ENCODE measurements at regions not wholly inside any gene's neighbourhood (a gene's known extent, or its start where the extent isn't known, plus 50 kb on each side); places are given as distances from the start of the nearest gene placed in this dataset.

DNA sequence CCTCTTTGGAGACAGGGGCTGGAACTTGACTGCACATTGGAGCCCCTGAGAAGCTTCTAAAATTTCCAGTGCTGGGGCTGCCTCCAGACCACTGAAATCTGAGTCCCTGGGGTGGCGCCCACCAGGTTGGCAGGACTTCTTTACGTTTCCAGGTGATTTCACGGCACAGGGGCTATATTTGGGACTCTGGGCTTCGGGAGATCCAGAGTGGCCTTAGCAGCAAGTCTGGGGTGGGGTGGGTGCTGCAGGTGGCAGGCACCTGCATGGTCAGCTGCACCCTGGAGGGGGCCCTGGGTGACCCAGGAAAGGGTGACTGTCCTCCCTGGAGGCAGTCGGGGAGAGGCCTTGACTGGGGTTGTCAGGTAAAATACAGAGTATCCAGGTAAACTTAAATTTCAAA is 135.5 kb upstream of the PHACTR3 start:
- Histone ChIP-seq H4K8ac (replicated peaks; ENCODE audit: insufficient read length, low read depth, low read length) (no peak overlapping the region), H2BK5ac (ENCODE audit: insufficient read length, low read length) (no peak overlapping the region), H3K9me3 (ENCODE audit: control insufficient read depth, low read depth, low read length) (no peaks in the 10 kb centered on the region), H2AFZ (ENCODE audit: low read length) (no peak overlapping the region), H3K4ac (ENCODE audit: low read depth, low read length) (no peak overlapping the region), H4K5ac (ENCODE audit: insufficient read length, low read depth, low read length) (no peak overlapping the region), H3K4me1 (ENCODE audit: insufficient read depth, low read length) (no peaks in the 10 kb centered on the region; the same call in 1 of the 2 replicates), H4K91ac (ENCODE audit: insufficient read length, low read depth, low read length) (no peak overlapping the region), H4K20me1 (ENCODE audit: control insufficient read depth, insufficient read depth, insufficient read length) (no peaks in the 10 kb centered on the region), H2BK20ac (ENCODE audit: low read depth, low read length, poor library complexity, severe bottlenecking) (no peak overlapping the region), H3K27ac (ENCODE audit: insufficient read length, low read depth, low read length) (no peak overlapping the region), H3K18ac (ENCODE audit: insufficient read length, low read depth, low read length) (no peak overlapping the region), H2BK15ac (ENCODE audit: low read depth, low read length) (no peak overlapping the region), H3K23me2 (ENCODE audit: insufficient read length, low read depth, low read length, poor library complexity, severe bottlenecking) (no peaks in the 10 kb centered on the region), H2AK5ac (ENCODE audit: insufficient read length, low read length) (no peak overlapping the region), H3K79me2 (ENCODE audit: insufficient read depth, low read length) (no peaks in the 10 kb centered on the region), H3K56ac (ENCODE audit: insufficient read length, low read depth, low read length) (no peak overlapping the region), H2BK12ac (ENCODE audit: insufficient read length, low read depth, low read length) (no peak overlapping the region), H3K9ac (ENCODE audit: extremely low read depth, insufficient read length, low read length) (no peak overlapping the region), H3T11ph (ENCODE audit: low read length) (no peak overlapping the region), H3K14ac (ENCODE audit: insufficient read depth, low read length) (no peak overlapping the region; the same call in 1 of the 2 replicates), H3K79me1 (ENCODE audit: insufficient read depth, low read depth, low read length, poor library complexity, severe bottlenecking) (no peaks in the 10 kb centered on the region), H3K23ac (ENCODE audit: insufficient read length, low read depth, low read length) (no peak overlapping the region), H2BK120ac (ENCODE audit: low read depth, low read length, poor library complexity, severe bottlenecking) (no peak overlapping the region), H3K27me3 (ENCODE audit: insufficient read depth, low read length) (no peaks in the 10 kb centered on the region), H3K4me2 (ENCODE audit: insufficient read depth, insufficient read length, low read length) (no peak overlapping the region)
- H3K36me3 Mint-ChIP-seq (ENCODE audit: insufficient read depth in 1 of 3, low read depth in 3 of 3): peaks cover 5 to 8% (median 7%) of the 10 kb centered on the region in 3 experiments; a peak in 6 of 7 replicates
- WGBS (ENCODE audit: extremely low coverage, insufficient read length, low lambda C conversion rate): no CpG with 5 or more reads among the region's 5 CpGs
- H3K27me3 Mint-ChIP-seq (ENCODE audit: low read depth): peaks cover 11% of the 10 kb centered on the region
- no peak overlapping the region for H3K4me3 Mint-ChIP-seq
- TF ChIP-seq, protein P1, sequence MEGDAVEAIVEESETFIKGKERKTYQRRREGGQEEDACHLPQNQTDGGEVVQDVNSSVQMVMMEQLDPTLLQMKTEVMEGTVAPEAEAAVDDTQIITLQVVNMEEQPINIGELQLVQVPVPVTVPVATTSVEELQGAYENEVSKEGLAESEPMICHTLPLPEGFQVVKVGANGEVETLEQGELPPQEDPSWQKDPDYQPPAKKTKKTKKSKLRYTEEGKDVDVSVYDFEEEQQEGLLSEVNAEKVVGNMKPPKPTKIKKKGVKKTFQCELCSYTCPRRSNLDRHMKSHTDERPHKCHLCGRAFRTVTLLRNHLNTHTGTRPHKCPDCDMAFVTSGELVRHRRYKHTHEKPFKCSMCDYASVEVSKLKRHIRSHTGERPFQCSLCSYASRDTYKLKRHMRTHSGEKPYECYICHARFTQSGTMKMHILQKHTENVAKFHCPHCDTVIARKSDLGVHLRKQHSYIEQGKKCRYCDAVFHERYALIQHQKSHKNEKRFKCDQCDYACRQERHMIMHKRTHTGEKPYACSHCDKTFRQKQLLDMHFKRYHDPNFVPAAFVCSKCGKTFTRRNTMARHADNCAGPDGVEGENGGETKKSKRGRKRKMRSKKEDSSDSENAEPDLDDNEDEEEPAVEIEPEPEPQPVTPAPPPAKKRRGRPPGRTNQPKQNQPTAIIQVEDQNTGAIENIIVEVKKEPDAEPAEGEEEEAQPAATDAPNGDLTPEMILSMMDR (conservative IDR thresholded peaks at IDR 0.05): no peak
- H3K9me3 Mint-ChIP-seq: peaks cover 8% of the 10 kb centered on the region in 2 experiments
- H3K27ac Mint-ChIP-seq: no peak overlapping the region; a peak in 1 of 7 replicates
- no peak for DNase-seq
- peaks cover 25 to 34% of the 10 kb centered on the region in 2 experiments for H3K4me1 Mint-ChIP-seq

Measured in H9 (cell line).